ENCODE measurements at regions not wholly inside any gene's neighbourhood (a gene's known extent, or its start where the extent isn't known, plus 50 kb on each side); places are given as distances from the start of the nearest gene placed in this dataset.
"Not testable (repeated sequence)": the region's sequence is repeated elsewhere in the genome, so short reads cannot be mapped to it uniquely, and the experiment has no call there.

- DNase-seq, result no peak
Measured at GRCh38 chr5:118603278-118603677, 385.1 kb downstream of the DTWD2 start.

GRCh38 chr5:118598311-118598710 lies 390.0 kb downstream of the DTWD2 start:
- no peak for DNase-seq

- DNase-seq, result no peak
Measured at GRCh38 chr5:118597543-118597942, 390.8 kb downstream of the DTWD2 start.

- DNase-seq, result no peak
Measured at GRCh38 chr5:118596255-118596654, 392.1 kb downstream of the DTWD2 start.

- no peak for DNase-seq
Measured at GRCh38 chr5:118593003-118593328, 395.4 kb downstream of the DTWD2 start.

- DNase-seq, result no peak
Measured at GRCh38 chr5:118592229-118593002, 395.9 kb downstream of the DTWD2 start.

- DNase-seq, result no peak
Measured at GRCh38 chr5:118590806-118591205, 397.5 kb downstream of the DTWD2 start.

GRCh38 chr5:118580949-118581348 lies 407.4 kb downstream of the DTWD2 start:
- DNase-seq, result no peak

GRCh38 chr5:118578093-118578492 lies 410.3 kb downstream of the DTWD2 start:
- no peak for DNase-seq

GRCh38 chr5:118577621-118578020 lies 410.7 kb downstream of the DTWD2 start:
- no peak for DNase-seq

GRCh38 chr5:118570276-118570675 lies 418.1 kb downstream of the DTWD2 start:
- DNase-seq, result not testable (repeated sequence)

- DNase-seq, result not testable (repeated sequence)
Measured at GRCh38 chr5:118569596-118569995, 418.8 kb downstream of the DTWD2 start.

GRCh38 chr5:118565335-118565971 lies 422.9 kb downstream of the DTWD2 start:
- DNase-seq, result no peak

GRCh38 chr5:118561971-118562370 lies 426.4 kb downstream of the DTWD2 start:
- no peak for DNase-seq

- DNase-seq, result no peak
Measured at GRCh38 chr5:118561235-118561634, 427.1 kb downstream of the DTWD2 start.

- no peak for DNase-seq
Measured at GRCh38 chr5:118558871-118559270, 429.5 kb downstream of the DTWD2 start.

- DNase-seq, result no peak
Measured at GRCh38 chr5:118557251-118557661, 431.1 kb downstream of the DTWD2 start.

GRCh38 chr5:118556792-118557191 lies 431.6 kb downstream of the DTWD2 start:
- DNase-seq, result no peak

- no peak for DNase-seq
Measured at GRCh38 chr5:118555727-118556126, 432.6 kb downstream of the DTWD2 start.

GRCh38 chr5:118554981-118555380 lies 433.4 kb downstream of the DTWD2 start:
- no peak for DNase-seq

- DNase-seq, result no peak
Measured at GRCh38 chr5:118554241-118554640, 434.1 kb downstream of the DTWD2 start.

- no peak for DNase-seq
Measured at GRCh38 chr5:118553662-118554061, 434.7 kb downstream of the DTWD2 start.

- no peak for DNase-seq
Measured at GRCh38 chr5:118552731-118553360, 435.5 kb downstream of the DTWD2 start.

- no peak for DNase-seq
Measured at GRCh38 chr5:118552146-118552545, 436.2 kb downstream of the DTWD2 start.

All from NCI-H2171 (cell line).